DOHH2 (cell line): ENCODE measurements at regions not wholly inside any gene's neighbourhood (a gene's known extent, or its start where the extent isn't known, plus 50 kb on each side); places are given as distances from the start of the nearest gene placed in this dataset.

Experiments used
- H3F3A ChIP-seq: fragments of 200-600 bp; sonication (generic), shearing (Covaris generic); 2 replicates; pipeline ENCODE4 v1.6.0; 2016; ENCODE audit warnings: antibody characterized with exemption, mild to moderate bottlenecking; ENCODE audit not compliant: control insufficient read depth, insufficient read depth
- H3K27ac ChIP-seq: fragments of 200-600 bp; sonication (generic); 2 replicates; pipeline ENCODE4 v1.5.1; 2014; ENCODE audit warnings: low read depth, mild to moderate bottlenecking, low read length, moderate library complexity
- H3K27me3 ChIP-seq: fragments of 200-600 bp; sonication (generic); 2 replicates; pipeline ENCODE4 v1.6.1; 2014; ENCODE audit warnings: mild to moderate bottlenecking, low read length, mixed read lengths; ENCODE audit not compliant: control insufficient read depth
- H3K36me3 ChIP-seq: fragments of 200-600 bp; sonication (generic); 2 replicates; pipeline ENCODE4 v1.6.1; 2014; ENCODE audit warnings: mild to moderate bottlenecking, low read length, moderate library complexity, mixed read lengths; ENCODE audit not compliant: control insufficient read depth
- H3K4me1 ChIP-seq: fragments of 200-600 bp; sonication (generic); 2 replicates; pipeline ENCODE4 v1.6.1; 2014; ENCODE audit warnings: mild to moderate bottlenecking, low read length, mixed read lengths; ENCODE audit not compliant: control insufficient read depth
- H3K4me2 ChIP-seq: fragments of 200-600 bp; sonication (generic); 2 replicates; pipeline ENCODE4 v1.6.0; 2014; ENCODE audit warnings: mild to moderate bottlenecking, low read length, moderate library complexity
- H3K4me3 ChIP-seq: fragments of 200-600 bp; sonication (generic); 2 replicates; pipeline ENCODE4 v1.5.1; 2014; ENCODE audit warnings: mild to moderate bottlenecking, low read length, mixed read lengths
- H3K79me2 ChIP-seq: fragments of 200-600 bp; sonication (generic); 2 replicates; pipeline ENCODE4 v1.6.1; 2014; ENCODE audit warnings: mild to moderate bottlenecking, low read length, mixed read lengths; ENCODE audit not compliant: control insufficient read depth
- H3K9me2 ChIP-seq: fragments of 200-600 bp; sonication (generic); replicated peaks from 2 replicates; pipeline ENCODE4 v1.6.1; 2014; ENCODE audit warnings: mild to moderate bottlenecking, low read length, mixed read lengths; ENCODE audit not compliant: control insufficient read depth
- H3K9me3 ChIP-seq: fragments of 200-600 bp; sonication (generic); 2 replicates; pipeline ENCODE4 v1.6.1; 2014; ENCODE audit warnings: antibody characterized with exemption, low read length, mixed read lengths; ENCODE audit not compliant: control insufficient read depth, insufficient read depth
- H4K20me1 ChIP-seq: fragments of 200-600 bp; sonication (generic); 2 replicates; pipeline ENCODE4 v1.6.0; 2014; ENCODE audit warnings: low read depth, mild to moderate bottlenecking, antibody characterized with exemption, low read length, moderate library complexity; ENCODE audit not compliant: control insufficient read depth, insufficient read depth
- EZH2phosphoT487 ChIP-seq: fragments of 200-600 bp; sonication (generic); IDR thresholded peaks from 2 replicates; pipeline ENCODE4 v1.6.1; 2017; ENCODE audit warnings: borderline replicate concordance, mild to moderate bottlenecking, antibody characterized with exemption, low read length, moderate library complexity, mixed read lengths
- TF ChIP-seq, protein P1 (sequence below): fragments of 200-600 bp; sonication (generic); IDR thresholded peaks from one replicate; pipeline ENCODE4 v1.5.1; 2014; ENCODE audit warnings: antibody characterized with exemption, mild to moderate bottlenecking, low read depth, low read length; ENCODE audit not compliant: poor library complexity, severe bottlenecking

DNA sequence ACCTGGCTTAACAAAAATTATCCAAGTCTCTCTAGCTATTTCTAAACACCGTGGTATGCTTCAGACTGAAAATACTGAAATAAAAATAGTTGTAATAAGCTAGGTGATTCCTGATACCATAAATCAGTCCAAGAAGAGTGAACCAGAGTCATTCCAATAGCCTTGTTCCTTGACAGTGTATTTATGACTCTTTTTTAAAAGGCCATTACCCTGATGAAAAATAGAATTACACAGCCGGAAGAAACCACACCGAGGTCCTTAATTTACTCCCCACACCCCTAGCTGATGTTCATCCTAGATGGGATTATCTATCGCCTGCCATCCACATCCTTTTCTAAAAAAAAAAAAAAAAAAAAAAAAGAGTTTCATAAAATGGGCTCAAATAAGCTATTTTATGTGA, 457.6 kb upstream of the GRAMD2B start:
- TF ChIP-seq, protein P1, sequence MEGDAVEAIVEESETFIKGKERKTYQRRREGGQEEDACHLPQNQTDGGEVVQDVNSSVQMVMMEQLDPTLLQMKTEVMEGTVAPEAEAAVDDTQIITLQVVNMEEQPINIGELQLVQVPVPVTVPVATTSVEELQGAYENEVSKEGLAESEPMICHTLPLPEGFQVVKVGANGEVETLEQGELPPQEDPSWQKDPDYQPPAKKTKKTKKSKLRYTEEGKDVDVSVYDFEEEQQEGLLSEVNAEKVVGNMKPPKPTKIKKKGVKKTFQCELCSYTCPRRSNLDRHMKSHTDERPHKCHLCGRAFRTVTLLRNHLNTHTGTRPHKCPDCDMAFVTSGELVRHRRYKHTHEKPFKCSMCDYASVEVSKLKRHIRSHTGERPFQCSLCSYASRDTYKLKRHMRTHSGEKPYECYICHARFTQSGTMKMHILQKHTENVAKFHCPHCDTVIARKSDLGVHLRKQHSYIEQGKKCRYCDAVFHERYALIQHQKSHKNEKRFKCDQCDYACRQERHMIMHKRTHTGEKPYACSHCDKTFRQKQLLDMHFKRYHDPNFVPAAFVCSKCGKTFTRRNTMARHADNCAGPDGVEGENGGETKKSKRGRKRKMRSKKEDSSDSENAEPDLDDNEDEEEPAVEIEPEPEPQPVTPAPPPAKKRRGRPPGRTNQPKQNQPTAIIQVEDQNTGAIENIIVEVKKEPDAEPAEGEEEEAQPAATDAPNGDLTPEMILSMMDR: no peak
- no peak for TF ChIP-seq EZH2phosphoT487
- Histone ChIP-seq H4K20me1 (no peaks in the 10 kb centered on the region), H3K27me3 (no peaks in the 10 kb centered on the region)

DNA sequence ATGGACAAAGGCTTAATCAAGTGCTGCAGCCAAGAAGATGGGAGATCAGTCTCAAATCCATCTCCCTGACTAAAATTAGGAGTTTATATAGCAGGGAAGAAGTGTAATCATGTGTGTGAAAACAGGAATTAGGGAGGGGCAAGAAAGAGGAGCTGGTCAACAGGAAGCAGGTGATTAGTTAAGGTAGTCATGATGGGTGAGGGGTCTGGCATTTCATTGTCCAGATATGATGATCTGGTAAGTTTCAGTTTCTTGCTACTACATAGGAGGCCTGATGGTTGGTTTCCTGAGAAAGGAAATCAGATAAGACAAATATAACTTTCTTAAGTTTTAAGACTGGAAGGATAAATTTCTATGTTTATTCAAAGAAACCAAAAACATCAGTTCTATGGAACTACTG, 455.6 kb upstream of the GRAMD2B start:
- H3K36me3 ChIP-seq: no peaks in the 10 kb centered on the region
- H3K27me3 ChIP-seq: no peaks in the 10 kb centered on the region
- no peaks in the 10 kb centered on the region for H3F3A ChIP-seq
- no peak overlapping the region for H3K27ac ChIP-seq
- H3K4me3 ChIP-seq: no peak overlapping the region
- H3K9me3 ChIP-seq: no peaks in the 10 kb centered on the region
- no peaks in the 10 kb centered on the region for H3K4me1 ChIP-seq
- no peaks in the 10 kb centered on the region for H3K9me2 ChIP-seq
- H4K20me1 ChIP-seq: no peaks in the 10 kb centered on the region
- no peaks in the 10 kb centered on the region for H3K79me2 ChIP-seq
- TF ChIP-seq, protein P1: no peak
- TF ChIP-seq EZH2phosphoT487: no peak
- no peak overlapping the region for H3K4me2 ChIP-seq

More for the DNA sequence above, 457.6 kb upstream of the GRAMD2B start:
- H3K4me2 ChIP-seq: no peak overlapping the region
- H3K36me3 ChIP-seq: no peaks in the 10 kb centered on the region
- H3K27ac ChIP-seq: no peak overlapping the region
- H3K79me2 ChIP-seq: no peaks in the 10 kb centered on the region
- H3K9me3 ChIP-seq: no peaks in the 10 kb centered on the region
- no peak overlapping the region for H3K4me3 ChIP-seq
- H3K9me2 ChIP-seq: no peaks in the 10 kb centered on the region
- H3K4me1 ChIP-seq: no peaks in the 10 kb centered on the region
- H3F3A ChIP-seq: no peaks in the 10 kb centered on the region

DNA sequence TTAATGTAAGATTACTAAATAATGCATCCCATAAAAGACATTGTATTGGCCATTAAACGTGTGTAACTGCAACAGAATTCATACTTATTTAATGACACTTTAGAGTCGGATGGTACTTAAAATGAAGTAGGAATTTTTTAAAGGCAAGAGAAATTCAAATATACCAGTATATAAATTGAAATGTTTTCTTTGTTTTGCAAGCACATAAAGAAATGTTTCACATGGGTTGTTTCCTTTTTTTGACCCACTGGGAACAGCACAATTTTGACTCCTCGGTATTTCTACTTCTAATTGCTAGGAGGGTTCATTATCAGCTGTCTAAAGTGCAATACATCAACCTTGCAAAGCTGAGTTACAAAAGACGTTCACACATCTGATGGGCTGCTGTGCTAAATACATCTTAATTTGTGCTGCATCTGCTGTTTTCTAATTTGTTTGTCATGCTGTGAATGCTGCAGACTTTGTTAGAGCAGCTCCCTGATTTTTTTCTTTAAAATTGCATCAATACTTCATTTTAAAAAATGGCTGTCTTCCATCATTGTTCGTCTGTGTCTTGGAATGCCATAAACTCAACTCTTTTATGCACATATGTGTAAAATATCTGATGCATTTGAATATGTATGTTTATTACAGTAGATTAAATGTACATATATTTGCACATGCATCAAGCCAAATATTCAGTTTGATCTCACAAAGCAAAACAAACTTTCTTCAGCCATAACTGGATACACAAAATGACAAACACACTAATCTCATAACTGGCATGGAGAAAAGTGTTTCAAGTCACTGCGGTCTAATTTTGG, 454.0 kb upstream of the GRAMD2B start:
- Histone ChIP-seq H3K27ac (no peak overlapping the region), H4K20me1 (no peaks in the 10 kb centered on the region), H3K9me3 (no peaks in the 10 kb centered on the region), H3K4me3 (no peak overlapping the region), H3K4me2 (no peak overlapping the region), H3K9me2 (no peaks in the 10 kb centered on the region), H3K36me3 (no peaks in the 10 kb centered on the region), H3F3A (no peaks in the 10 kb centered on the region), H3K4me1 (no peaks in the 10 kb centered on the region), H3K27me3 (no peaks in the 10 kb centered on the region), H3K79me2 (no peaks in the 10 kb centered on the region)
- TF ChIP-seq, protein P1: no peak
- no peak for TF ChIP-seq EZH2phosphoT487
